Endothelial cell of umbilical vein (primary cell): ENCODE measurements at regions not wholly inside any gene's neighbourhood (a gene's known extent, or its start where the extent isn't known, plus 50 kb on each side); places are given as distances from the start of the nearest gene placed in this dataset.

Source experiments
- CTCF ChIP-seq, 2 donors: IDR thresholded peaks; 1 replicate in 1 of 2; 2 replicates in 1 of 2; pipeline ENCODE4 v1.5.1; 2011; ENCODE audit warnings: low read length in 2 of 2, mild to moderate bottlenecking in 2 of 2, moderate library complexity in 2 of 2, control low read depth in 1 of 2, inconsistent platforms in 1 of 2, low read depth in 1 of 2; ENCODE audit not compliant: insufficient read depth in 1 of 2; ENCODE audit errors: extremely low read depth in 1 of 2
- POLR2A ChIP-seq: IDR thresholded peaks from 2 replicates; pipeline ENCODE4 v1.6.1; 2012; ENCODE audit warnings: low read depth, mild to moderate bottlenecking, control low read depth, low read length

GRCh38 chr11:8757047-8757446, 74.5 kb downstream of the RPL27A start:
- TF ChIP-seq CTCF (IDR thresholded peaks at IDR 0.05; ENCODE audit: extremely low read depth in 1 of 2, insufficient read depth in 1 of 2, low read depth in 1 of 2, low read length in 2 of 2) (no peak), POLR2A (no peak)
